ENCODE measurements at regions not wholly inside any gene's neighbourhood (a gene's known extent, or its start where the extent isn't known, plus 50 kb on each side); places are given as distances from the start of the nearest gene placed in this dataset.

GRCh38 chr9:71383308-71383940, 262.0 kb upstream of the TRPM3 start:
- Histone ChIP-seq H3K9me3 (ENCODE audit: control insufficient read depth, insufficient read depth, low read length) (no peaks in the 10 kb centered on the region), H3K4me3 (ENCODE audit: low read length) (no peak overlapping the region), H3K27me3 (ENCODE audit: control insufficient read depth, low read length) (no peaks in the 10 kb centered on the region), H4K20me1 (ENCODE audit: control insufficient read depth, insufficient read depth, low read depth, low read length) (no peaks in the 10 kb centered on the region), H3K36me3 (ENCODE audit: control insufficient read depth, low read length) (no peaks in the 10 kb centered on the region), H3K4me2 (ENCODE audit: low read length) (no peak overlapping the region), H3K27ac (ENCODE audit: low read depth, low read length) (no peak overlapping the region), H3K4me1 (ENCODE audit: control insufficient read depth, low read length) (no peaks in the 10 kb centered on the region), H3K79me2 (ENCODE audit: control insufficient read depth, low read length) (no peaks in the 10 kb centered on the region), H3K9me2 (replicated peaks; ENCODE audit: control insufficient read depth, low read length) (no peaks in the 10 kb centered on the region), H3F3A (ENCODE audit: control insufficient read depth, insufficient read depth) (no peaks in the 10 kb centered on the region)
- TF ChIP-seq EZH2phosphoT487 (IDR thresholded peaks at IDR 0.05; ENCODE audit: borderline replicate concordance, low read length) (no peak), CTCF (IDR thresholded peaks at IDR 0.05; ENCODE audit: low read depth, low read length, poor library complexity, severe bottlenecking) (no peak)

- Histone ChIP-seq H3K27me3 (ENCODE audit: control insufficient read depth, low read length) (no peaks in the 10 kb centered on the region), H3K4me1 (ENCODE audit: control insufficient read depth, low read length) (no peaks in the 10 kb centered on the region), H3K27ac (ENCODE audit: low read depth, low read length) (no peak overlapping the region), H3K4me3 (ENCODE audit: low read length) (no peak overlapping the region), H3K9me2 (replicated peaks; ENCODE audit: control insufficient read depth, low read length) (no peaks in the 10 kb centered on the region), H3K4me2 (ENCODE audit: low read length) (no peak overlapping the region), H3K36me3 (ENCODE audit: control insufficient read depth, low read length) (no peaks in the 10 kb centered on the region), H3F3A (ENCODE audit: control insufficient read depth, insufficient read depth) (no peaks in the 10 kb centered on the region), H4K20me1 (ENCODE audit: control insufficient read depth, insufficient read depth, low read depth, low read length) (no peaks in the 10 kb centered on the region), H3K9me3 (ENCODE audit: control insufficient read depth, insufficient read depth, low read length) (no peaks in the 10 kb centered on the region), H3K79me2 (ENCODE audit: control insufficient read depth, low read length) (no peaks in the 10 kb centered on the region)
- TF ChIP-seq CTCF (IDR thresholded peaks at IDR 0.05; ENCODE audit: low read depth, low read length, poor library complexity, severe bottlenecking) (no peak), EZH2phosphoT487 (IDR thresholded peaks at IDR 0.05; ENCODE audit: borderline replicate concordance, low read length) (no peak)
Measured at GRCh38 chr9:71368157-71368556, 246.7 kb upstream of the TRPM3 start.

DNA sequence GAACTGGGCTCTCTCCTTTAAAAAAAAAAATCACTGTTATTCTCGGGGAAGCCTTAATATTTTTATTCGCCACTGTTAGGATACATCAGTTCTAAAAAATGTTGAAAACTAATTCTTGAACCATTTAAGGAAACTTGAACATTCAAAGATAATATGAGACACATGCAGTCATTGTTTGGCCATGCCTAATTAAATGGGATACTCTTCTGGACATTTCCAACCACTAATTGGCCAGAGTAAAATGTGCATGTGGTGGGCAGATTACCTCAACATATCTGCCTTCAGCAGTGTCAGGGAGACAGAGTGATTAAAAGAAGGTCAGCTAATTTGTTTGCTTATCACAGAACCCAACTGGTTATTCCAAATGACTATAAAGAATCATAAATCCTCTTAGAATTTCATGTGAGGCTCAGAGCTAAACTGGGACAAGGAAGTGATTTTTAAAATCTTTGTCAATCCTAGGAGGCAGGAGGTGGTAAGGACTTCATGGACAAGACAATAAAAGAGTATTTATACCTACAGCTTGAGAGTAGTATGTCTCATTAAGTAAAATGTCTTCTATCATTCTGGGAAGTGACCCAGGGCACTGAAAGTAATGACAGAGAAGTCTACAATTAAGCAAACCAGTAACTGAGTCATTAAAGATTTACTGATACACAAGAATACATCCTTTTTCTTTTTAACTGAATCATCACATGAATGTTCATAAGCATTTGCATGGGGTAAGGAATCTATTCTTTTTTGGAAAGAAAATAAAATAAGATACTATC, 242.9 kb upstream of the TRPM3 start:
- Histone ChIP-seq H3F3A (ENCODE audit: control insufficient read depth, insufficient read depth) (no peaks in the 10 kb centered on the region), H3K9me3 (ENCODE audit: control insufficient read depth, insufficient read depth, low read length) (no peaks in the 10 kb centered on the region), H3K79me2 (ENCODE audit: control insufficient read depth, low read length) (no peaks in the 10 kb centered on the region), H3K27ac (ENCODE audit: low read depth, low read length) (no peak overlapping the region), H3K4me1 (ENCODE audit: control insufficient read depth, low read length) (no peaks in the 10 kb centered on the region), H3K9me2 (replicated peaks; ENCODE audit: control insufficient read depth, low read length) (no peaks in the 10 kb centered on the region), H3K4me3 (ENCODE audit: low read length) (no peak overlapping the region), H4K20me1 (ENCODE audit: control insufficient read depth, insufficient read depth, low read depth, low read length) (no peaks in the 10 kb centered on the region), H3K4me2 (ENCODE audit: low read length) (no peak overlapping the region), H3K36me3 (ENCODE audit: control insufficient read depth, low read length) (no peaks in the 10 kb centered on the region), H3K27me3 (ENCODE audit: control insufficient read depth, low read length) (no peaks in the 10 kb centered on the region)
- TF ChIP-seq EZH2phosphoT487 (IDR thresholded peaks at IDR 0.05; ENCODE audit: borderline replicate concordance, low read length) = no peak
- TF ChIP-seq CTCF (IDR thresholded peaks at IDR 0.05; ENCODE audit: low read depth, low read length, poor library complexity, severe bottlenecking) = no peak
